H1 (cell line): ENCODE measurements at regions not wholly inside any gene's neighbourhood (a gene's known extent, or its start where the extent isn't known, plus 50 kb on each side); places are given as distances from the start of the nearest gene placed in this dataset.
A peak's percentile ranks its signal among the peaks of the same experiment; 100 is the strongest.

Source experiments
- ASH2L ChIP-seq: fragments of 200-600, 300-600 bp; sonication (generic); IDR thresholded peaks from one replicate; pipeline ENCODE4 v1.7.1; 2017; ENCODE audit warnings: low read length
- BACH1 ChIP-seq: IDR thresholded peaks from 2 replicates; pipeline ENCODE4 v1.6.1; 2012; ENCODE audit warnings: low read length, improper control_type of control experiment
- CEBPB ChIP-seq: IDR thresholded peaks from 2 replicates; pipeline ENCODE4 v1.6.1; 2012; ENCODE audit warnings: low read depth, low read length
- CHD1 ChIP-seq: IDR thresholded peaks from 2 replicates; pipeline ENCODE4 v1.6.1; 2012; ENCODE audit warnings: low read depth, low read length, improper control_type of control experiment
- CHD2 ChIP-seq: IDR thresholded peaks from 2 replicates; pipeline ENCODE4 v1.6.1; 2012; ENCODE audit warnings: low read length, improper control_type of control experiment
- GABPA ChIP-seq: IDR thresholded peaks from 2 replicates; pipeline ENCODE4 v1.6.1; 2011; ENCODE audit warnings: mild to moderate bottlenecking, low read length, moderate library complexity, borderline replicate concordance; ENCODE audit not compliant: insufficient read depth
- JUN ChIP-seq: IDR thresholded peaks from 2 replicates; pipeline ENCODE4 v1.6.1; 2011; ENCODE audit warnings: low read depth, mild to moderate bottlenecking, improper control_type of control experiment, low read length
- KDM4A ChIP-seq: IDR thresholded peaks from one replicate; pipeline ENCODE4 v1.7.1; 2012; ENCODE audit warnings: low read depth, mild to moderate bottlenecking, moderate library complexity, low read length, inconsistent platforms; ENCODE audit not compliant: severe bottlenecking
- POLR2A ChIP-seq, 2 experiments: IDR thresholded peaks; 1 replicate in 1 of 2; 2 replicates in 1 of 2; pipeline ENCODE4 v1.6.1; 2011; ENCODE audit warnings: low read depth in 2 of 2, low read length in 2 of 2, mild to moderate bottlenecking in 2 of 2; ENCODE audit errors: control extremely low read depth in 1 of 2
- SP2 ChIP-seq: IDR thresholded peaks from 2 replicates; pipeline ENCODE4 v1.6.1; 2012; ENCODE audit warnings: mild to moderate bottlenecking, low read length, inconsistent platforms
- SRF ChIP-seq: IDR thresholded peaks from 2 replicates; pipeline ENCODE4 v1.6.1; 2011; ENCODE audit warnings: mild to moderate bottlenecking, low read depth, low read length, moderate library complexity
- TBP ChIP-seq: IDR thresholded peaks from 2 replicates; pipeline ENCODE4 v1.6.1; 2011; ENCODE audit warnings: low read depth, low read length, improper control_type of control experiment
- TCF12 ChIP-seq: IDR thresholded peaks from 2 replicates; pipeline ENCODE4 v1.6.1; 2011; ENCODE audit warnings: low read depth, mild to moderate bottlenecking, low read length
- YY1 ChIP-seq: IDR thresholded peaks from 2 replicates; pipeline ENCODE4 v1.6.1; 2011; ENCODE audit warnings: low read depth, mild to moderate bottlenecking, low read length
- TF ChIP-seq, protein P1 (sequence below): IDR thresholded peaks from 2 replicates; pipeline ENCODE4 v1.6.1; 2012; ENCODE audit warnings: inconsistent platforms
- TF ChIP-seq, protein P2 (sequence below): IDR thresholded peaks from 2 replicates; pipeline ENCODE4 v1.6.1; 2011; ENCODE audit warnings: low read depth, mild to moderate bottlenecking, low read length; ENCODE audit not compliant: insufficient read depth

DNA sequence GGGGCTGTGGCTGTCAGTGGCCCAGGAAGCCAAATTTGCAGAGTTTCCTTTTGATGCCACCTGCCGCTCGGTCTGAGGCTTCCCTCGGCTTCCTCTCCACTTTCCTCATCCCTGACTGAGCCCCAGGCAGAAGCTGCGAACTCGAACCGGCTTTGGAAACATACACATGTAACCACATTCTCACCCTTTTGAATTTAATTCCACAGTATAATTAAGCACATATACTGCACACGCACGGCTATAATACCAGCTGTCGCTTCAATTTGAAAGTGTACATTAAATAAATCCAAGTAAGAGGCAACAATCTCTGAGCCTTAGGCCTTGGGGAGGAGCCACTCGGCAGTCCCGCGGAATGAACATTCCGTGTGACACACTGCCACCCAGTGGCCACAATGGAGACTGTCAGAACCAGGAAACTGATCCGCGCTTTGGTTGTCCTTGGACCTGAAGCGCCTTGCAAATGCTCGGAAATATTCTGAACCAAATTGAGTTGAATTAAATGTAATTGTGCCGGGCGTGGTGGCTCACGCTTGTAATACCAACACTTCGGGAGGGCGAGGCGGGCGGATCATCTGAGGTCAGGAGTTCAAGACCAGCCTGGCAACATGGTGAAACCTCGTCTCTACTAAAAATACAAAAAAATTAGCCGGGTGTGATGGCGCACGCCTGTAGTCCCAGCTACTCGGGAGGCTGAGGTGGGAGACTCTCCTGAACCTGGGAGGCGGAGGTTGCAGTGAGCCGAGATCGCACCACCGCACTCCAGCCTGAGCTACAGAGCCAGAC, 117.9 kb upstream of the TMPO start (continued):
- TF ChIP-seq TCF12 (no peak), TBP (no peak), ASH2L (peak; percentile 82), POLR2A (IDR thresholded peaks at IDR 0.05; ENCODE audit: control extremely low read depth in 1 of 2, low read depth in 2 of 2, low read length in 2 of 2) (no peak), CEBPB (no peak), CHD1 (no peak), BACH1 (no peak), KDM4A (no peak), CHD2 (no peak), GABPA (no peak), JUN (no peak), YY1 (no peak), SP2 (no peak), SRF (no peak)
- TF ChIP-seq, protein P1, sequence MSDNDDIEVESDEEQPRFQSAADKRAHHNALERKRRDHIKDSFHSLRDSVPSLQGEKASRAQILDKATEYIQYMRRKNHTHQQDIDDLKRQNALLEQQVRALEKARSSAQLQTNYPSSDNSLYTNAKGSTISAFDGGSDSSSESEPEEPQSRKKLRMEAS: peak; percentile 65; the same call in 1 of the 2 replicates
- TF ChIP-seq, protein P2, sequence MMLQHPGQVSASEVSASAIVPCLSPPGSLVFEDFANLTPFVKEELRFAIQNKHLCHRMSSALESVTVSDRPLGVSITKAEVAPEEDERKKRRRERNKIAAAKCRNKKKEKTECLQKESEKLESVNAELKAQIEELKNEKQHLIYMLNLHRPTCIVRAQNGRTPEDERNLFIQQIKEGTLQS: no peak
